OCI-LY1 (cell line): ENCODE measurements at regions not wholly inside any gene's neighbourhood (a gene's known extent, or its start where the extent isn't known, plus 50 kb on each side); places are given as distances from the start of the nearest gene placed in this dataset.
"Not testable (repeated sequence)": the region's sequence is repeated elsewhere in the genome, so short reads cannot be mapped to it uniquely, and the experiment has no call there.

ENCODE experiments used
- H2AFZ ChIP-seq: fragments of 200-600 bp; sonication (generic), shearing (Covaris generic); 2 replicates; pipeline ENCODE4 v1.6.0; 2014; ENCODE audit warnings: antibody characterized with exemption, mild to moderate bottlenecking, low read length
- H3F3A ChIP-seq: fragments of 200-600 bp; sonication (generic), shearing (Covaris generic); 2 replicates; pipeline ENCODE4 v1.6.0; 2014; ENCODE audit warnings: mild to moderate bottlenecking, antibody characterized with exemption, low read length, moderate library complexity; ENCODE audit not compliant: insufficient read depth
- H3K27ac ChIP-seq: fragments of 200-600 bp; sonication (generic); 2 replicates; pipeline ENCODE4 v1.5.1; 2014; ENCODE audit warnings: low read length, mixed run types, mild to moderate bottlenecking, low read depth; ENCODE audit not compliant: poor library complexity, severe bottlenecking
- H3K27me3 ChIP-seq: fragments of 200-600 bp; sonication (generic); 2 replicates; pipeline ENCODE4 v1.6.0; 2014; ENCODE audit warnings: antibody characterized with exemption, mild to moderate bottlenecking, low read length, moderate library complexity; ENCODE audit not compliant: insufficient read depth
- H3K36me3 ChIP-seq: fragments of 200-600 bp; sonication (generic); 2 replicates; pipeline ENCODE4 v1.6.1; 2014; ENCODE audit warnings: mild to moderate bottlenecking, antibody characterized with exemption, low read length, moderate library complexity, mixed read lengths; ENCODE audit not compliant: insufficient read depth
- H3K4me1 ChIP-seq: fragments of 200-600 bp; sonication (generic); 2 replicates; pipeline ENCODE4 v1.5.1; 2014; ENCODE audit warnings: mild to moderate bottlenecking, low read length, moderate library complexity; ENCODE audit not compliant: insufficient read depth, severe bottlenecking
- H3K4me2 ChIP-seq: fragments of 200-600 bp; sonication (generic), shearing (Covaris generic); 2 replicates; pipeline ENCODE4 v1.6.1; 2014; ENCODE audit warnings: low read length
- H3K4me3 ChIP-seq: fragments of 200-600 bp; sonication (generic); 2 replicates; pipeline ENCODE4 v1.5.1; 2014; ENCODE audit warnings: low read length, low read depth, mild to moderate bottlenecking, mixed read lengths; ENCODE audit not compliant: poor library complexity, severe bottlenecking
- H3K79me2 ChIP-seq: fragments of 200-600 bp; shearing (Covaris generic); 2 replicates; pipeline ENCODE4 v1.6.1; 2016; ENCODE audit warnings: mixed run types, low read length, mixed read lengths; ENCODE audit not compliant: insufficient read depth
- H3K9ac ChIP-seq: fragments of 200-600 bp; sonication (generic), shearing (Covaris generic); 2 replicates; pipeline ENCODE4 v1.6.1; 2014; ENCODE audit warnings: mild to moderate bottlenecking, low read length, mixed read lengths
- H3K9me2 ChIP-seq: fragments of 200-600 bp; sonication (generic), shearing (Covaris generic); 2 replicates; pipeline ENCODE4 v1.6.1; 2014; ENCODE audit warnings: low read depth, mild to moderate bottlenecking, low read length, mixed read lengths
- H3K9me3 ChIP-seq: fragments of 200-600 bp; shearing (Covaris generic); 2 replicates; pipeline ENCODE4 v1.6.1; 2014; ENCODE audit warnings: low read length, mixed read lengths
- H4K20me1 ChIP-seq: fragments of 200-600 bp; sonication (generic), shearing (Covaris generic); 2 replicates; pipeline ENCODE4 v1.6.0; 2016; ENCODE audit warnings: mild to moderate bottlenecking, low read length; ENCODE audit not compliant: insufficient read depth
- CTCF ChIP-seq: fragments of 200-600 bp; sonication (generic), shearing (Covaris generic); IDR thresholded peaks from 2 replicates; pipeline ENCODE4 v1.5.1; 2017; ENCODE audit warnings: mild to moderate bottlenecking, antibody characterized with exemption, low read length, moderate library complexity, mixed read lengths
- EZH2 ChIP-seq: fragments of 200-600 bp; sonication (generic), shearing (Covaris generic); IDR thresholded peaks from 2 replicates; pipeline ENCODE4 v1.8.0; 2017; ENCODE audit warnings: borderline replicate concordance, mixed run types, mild to moderate bottlenecking, antibody characterized with exemption, low read length, moderate library complexity, mixed read lengths

- H2AFZ ChIP-seq, result no peak overlapping the region
- no peak overlapping the region for H3K9ac ChIP-seq
- H3F3A ChIP-seq, result no peaks in the 10 kb centered on the region
- H3K9me3 ChIP-seq, result no peaks in the 10 kb centered on the region
- no peaks in the 10 kb centered on the region for H3K27me3 ChIP-seq
- H3K4me1 ChIP-seq, result no peaks in the 10 kb centered on the region
- no peaks in the 10 kb centered on the region for H4K20me1 ChIP-seq
- TF ChIP-seq EZH2 (no peak), CTCF (no peak)
- H3K4me3 ChIP-seq, result no peak overlapping the region
- H3K4me2 ChIP-seq, result no peak overlapping the region
- H3K9me2 ChIP-seq, result no peaks in the 10 kb centered on the region
- no peaks in the 10 kb centered on the region for H3K79me2 ChIP-seq
- no peaks in the 10 kb centered on the region for H3K36me3 ChIP-seq
- no peak overlapping the region for H3K27ac ChIP-seq
These were observed 229.3 kb upstream of the CTNND2 start for GRCh38 chr5:12133520-12133919.

GRCh38 chr5:12131020-12131419, 226.8 kb upstream of the CTNND2 start:
- H3K27ac ChIP-seq, H3K4me1 ChIP-seq, H3K4me2 ChIP-seq, H3K79me2 ChIP-seq, H4K20me1 ChIP-seq, H3K9me2 ChIP-seq, H2AFZ ChIP-seq, H3K9me3 ChIP-seq, H3K4me3 ChIP-seq, H3K9ac ChIP-seq, H3K27me3 ChIP-seq, H3F3A ChIP-seq, H3K36me3 ChIP-seq: not testable (repeated sequence)

- H3K27me3 ChIP-seq, result no peaks in the 10 kb centered on the region
- no peaks in the 10 kb centered on the region for H3K79me2 ChIP-seq
- H3F3A ChIP-seq, result no peaks in the 10 kb centered on the region
- no peaks in the 10 kb centered on the region for H3K4me1 ChIP-seq
- no peak for TF ChIP-seq EZH2
- TF ChIP-seq CTCF, result no peak
- no peaks in the 10 kb centered on the region for H3K9me2 ChIP-seq
- H3K9me3 ChIP-seq, result no peaks in the 10 kb centered on the region
- H4K20me1 ChIP-seq, result no peaks in the 10 kb centered on the region
- no peak overlapping the region for H3K4me2 ChIP-seq
- no peak overlapping the region for H2AFZ ChIP-seq
- H3K4me3 ChIP-seq, result no peak overlapping the region
- H3K9ac ChIP-seq, result no peak overlapping the region
- no peaks in the 10 kb centered on the region for H3K36me3 ChIP-seq
- H3K27ac ChIP-seq, result no peak overlapping the region
These were observed 221.6 kb upstream of the CTNND2 start for GRCh38 chr5:12125895-12126294.

GRCh38 chr5:12119657-12120056, 215.4 kb upstream of the CTNND2 start:
- Histone ChIP-seq H3K4me1 (no peaks in the 10 kb centered on the region), H3K4me3 (no peak overlapping the region), H3K27me3 (no peaks in the 10 kb centered on the region), H3K9me3 (no peaks in the 10 kb centered on the region), H3F3A (no peaks in the 10 kb centered on the region), H3K36me3 (no peaks in the 10 kb centered on the region), H3K27ac (no peak overlapping the region), H3K9ac (no peak overlapping the region), H4K20me1 (no peaks in the 10 kb centered on the region), H3K9me2 (no peaks in the 10 kb centered on the region), H3K4me2 (no peak overlapping the region), H2AFZ (no peak overlapping the region), H3K79me2 (no peaks in the 10 kb centered on the region)
- TF ChIP-seq EZH2 (no peak), CTCF (no peak)
